Lung microvascular endothelial cell (primary cell): ENCODE measurements at regions not wholly inside any gene's neighbourhood (a gene's known extent, or its start where the extent isn't known, plus 50 kb on each side); places are given as distances from the start of the nearest gene placed in this dataset.
"Not testable (repeated sequence)": the region's sequence is repeated elsewhere in the genome, so short reads cannot be mapped to it uniquely, and the experiment has no call there.

ENCODE experiments used
- DNase-seq, 2 donors: peaks; one replicate each; pipeline versions ENCODE4 v3.0.0 to v3.0.0-alpha.2; 2010; ENCODE audit warnings: low read depth in 2 of 2

- no peak for DNase-seq
Measured at GRCh38 chr7:83306502-83306901, 143.8 kb upstream of the PCLO start.

GRCh38 chr7:83305027-83305426 lies 142.3 kb upstream of the PCLO start:
- DNase-seq, result no peak

GRCh38 chr7:83301416-83301815 lies 138.7 kb upstream of the PCLO start:
- DNase-seq, result peak; percentile 83 to 88

- peak in 1 of 2 donors; percentile 13 for DNase-seq
Measured at GRCh38 chr7:83290211-83290610, 127.5 kb upstream of the PCLO start.

- DNase-seq, result peak in 1 of 2 donors; percentile 79
Measured at GRCh38 chr7:83289419-83289993, 126.8 kb upstream of the PCLO start.

GRCh38 chr7:83280671-83281070 lies 118.0 kb upstream of the PCLO start:
- DNase-seq, result no peak

- no peak for DNase-seq
Measured at GRCh38 chr7:83276250-83276649, 113.6 kb upstream of the PCLO start.

- DNase-seq, result no peak
Measured at GRCh38 chr7:83273699-83274098, 111.0 kb upstream of the PCLO start.

GRCh38 chr7:83271212-83272099 lies 108.8 kb upstream of the PCLO start:
- peak; percentile 54 to 68 for DNase-seq

GRCh38 chr7:83270407-83270806 lies 107.7 kb upstream of the PCLO start:
- no peak for DNase-seq

GRCh38 chr7:83267141-83267631 lies 104.5 kb upstream of the PCLO start:
- DNase-seq, result peak in 1 of 2 donors; percentile 10

GRCh38 chr7:83263442-83264034 lies 100.9 kb upstream of the PCLO start:
- not testable (repeated sequence) for DNase-seq

GRCh38 chr7:83259064-83259463 lies 96.4 kb upstream of the PCLO start:
- DNase-seq, result no peak

GRCh38 chr7:83248000-83248399 lies 85.3 kb upstream of the PCLO start:
- DNase-seq, result no peak

- DNase-seq, result not testable (repeated sequence)
Measured at GRCh38 chr7:83219231-83219630, 56.5 kb upstream of the PCLO start.

GRCh38 chr7:83212883-83213282 lies 50.2 kb upstream of the PCLO start:
- DNase-seq, result no peak
